Stimulated activated CD8-positive, alpha-beta memory T cell treated with anti-CD3 and anti-CD28 coated beads, Interleukin-4, amount 100 ng/mL, for 48 hours (primary cell): ENCODE measurements at regions not wholly inside any gene's neighbourhood (a gene's known extent, or its start where the extent isn't known, plus 50 kb on each side); places are given as distances from the start of the nearest gene placed in this dataset.
"Not testable (repeated sequence)": the region's sequence is repeated elsewhere in the genome, so short reads cannot be mapped to it uniquely, and the experiment has no call there.

Experiments used
- DNase-seq: peaks from one replicate; pipeline ENCODE4 v3.0.0-alpha.2; 2020

- DNase-seq, result not testable (repeated sequence)
Observed at GRCh38 chr4:118504927-118505326, 152.1 kb upstream of the PRSS12 start.

DNA sequence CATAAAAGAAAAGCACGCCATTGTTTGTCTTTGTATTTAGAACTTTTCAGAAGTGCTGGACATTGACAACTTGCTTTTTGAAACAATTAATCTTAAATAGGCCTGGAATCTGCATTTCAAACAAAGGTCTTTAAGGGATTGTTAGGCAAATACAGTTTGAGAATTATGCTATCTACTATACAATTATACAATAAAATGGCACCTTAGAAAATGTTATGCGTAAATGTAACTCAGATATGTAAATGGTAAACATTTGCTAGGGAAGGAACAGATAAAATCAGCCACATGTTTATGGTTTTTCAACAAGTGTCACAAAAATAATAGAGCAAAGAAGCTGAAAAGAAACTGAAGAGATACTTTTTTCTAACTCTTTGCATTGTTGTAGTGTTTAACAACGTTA is 152.7 kb upstream of the PRSS12 start:
- DNase-seq, result not testable (repeated sequence)

- not testable (repeated sequence) for DNase-seq
Observed at GRCh38 chr4:118512870-118513269, 160.1 kb upstream of the PRSS12 start.

- not testable (repeated sequence) for DNase-seq
Observed at GRCh38 chr4:118514332-118514731, 161.5 kb upstream of the PRSS12 start.

GRCh38 chr4:118516107-118516506 is 163.3 kb upstream of the PRSS12 start:
- DNase-seq, result not testable (repeated sequence)

- DNase-seq, result not testable (repeated sequence)
Observed at GRCh38 chr4:118530107-118530506, 155.1 kb upstream of the METTL14 start.

DNA sequence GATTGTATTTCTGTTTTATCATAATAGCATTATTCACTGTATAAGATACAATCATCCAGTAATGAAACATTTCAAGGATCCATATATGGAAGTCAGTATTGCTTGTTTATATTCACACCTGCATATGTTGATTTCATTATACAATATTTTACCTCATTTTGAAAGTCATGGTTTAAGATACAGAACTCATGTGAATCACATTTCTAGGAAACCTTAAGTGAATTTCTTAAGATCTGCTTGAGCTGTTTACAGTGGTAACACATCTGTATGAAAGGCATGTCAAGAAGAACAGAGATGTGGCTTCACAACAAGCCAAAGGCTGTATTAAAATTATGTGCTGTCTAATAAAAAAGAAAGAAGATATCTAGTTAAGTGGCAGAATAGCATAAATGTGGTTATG is 153.2 kb upstream of the METTL14 start:
- DNase-seq, result not testable (repeated sequence)

DNA sequence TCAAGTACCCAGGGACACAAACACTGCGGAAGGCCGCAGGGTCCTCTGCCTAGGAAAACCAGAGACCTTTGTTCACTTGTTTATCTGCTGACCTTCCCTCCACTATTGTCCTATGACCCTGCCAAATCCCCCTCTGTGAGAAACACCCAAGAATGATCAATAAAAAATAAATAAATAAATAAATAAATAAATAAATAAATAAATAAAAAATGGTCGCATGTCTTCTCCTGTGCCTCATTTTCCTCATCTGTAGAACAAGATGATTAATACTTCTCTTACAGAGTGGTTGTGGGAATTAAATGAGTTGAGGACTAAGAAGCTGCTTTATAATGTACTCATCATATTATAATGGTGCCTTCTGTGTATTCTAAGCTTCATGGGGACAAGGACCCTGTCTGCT is 149.4 kb upstream of the METTL14 start:
- DNase-seq, result not testable (repeated sequence)

- not testable (repeated sequence) for DNase-seq
Observed at GRCh38 chr4:118539412-118540077, 145.6 kb upstream of the METTL14 start.

GRCh38 chr4:118556576-118556975 is 128.6 kb upstream of the METTL14 start:
- not testable (repeated sequence) for DNase-seq

DNA sequence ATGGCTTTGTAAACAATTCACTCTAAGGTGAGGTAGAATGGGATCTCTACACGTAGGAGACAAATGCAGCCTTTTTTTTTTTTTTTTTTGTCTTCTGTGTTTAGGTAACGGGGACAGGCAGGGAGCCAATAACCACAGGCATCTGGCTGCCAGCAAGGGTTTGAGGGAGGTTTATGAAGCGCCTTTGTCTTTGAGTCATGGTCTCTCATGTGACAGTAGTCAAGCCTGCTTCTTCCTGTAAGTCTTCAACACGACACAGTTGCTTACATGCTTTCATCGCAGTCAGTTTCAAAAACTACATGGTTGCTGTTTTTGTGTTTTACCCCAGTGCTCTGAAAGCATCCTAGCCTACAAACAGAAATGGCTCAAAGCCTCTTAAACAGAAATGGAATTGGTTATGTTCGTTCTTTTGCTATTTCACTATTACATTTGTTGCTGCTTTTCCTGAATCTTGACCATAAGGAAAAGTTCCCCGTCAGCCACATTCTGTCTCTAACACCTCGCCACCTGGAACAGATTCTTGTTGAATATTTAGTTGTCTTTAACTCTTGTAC is 127.8 kb upstream of the METTL14 start:
- no peak for DNase-seq

DNA sequence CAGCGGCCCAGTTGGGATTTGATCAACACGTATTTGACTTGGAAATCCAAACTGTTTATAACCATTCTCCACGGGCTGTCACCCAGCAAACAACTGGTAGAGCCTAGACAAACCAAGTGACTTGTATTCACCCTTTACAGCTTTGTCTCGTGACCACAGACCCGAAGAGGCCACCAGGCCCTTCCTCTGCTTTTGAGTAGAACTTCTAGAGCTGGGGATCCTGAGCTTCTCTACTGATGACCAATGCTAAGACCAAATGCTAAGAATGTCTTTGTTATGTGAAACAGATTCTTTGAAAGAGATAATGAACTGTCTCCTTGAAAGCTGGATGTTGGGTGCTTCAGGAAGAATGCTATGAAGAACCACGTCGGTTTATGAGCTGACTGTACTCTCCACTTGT is 127.0 kb upstream of the METTL14 start:
- DNase-seq, result not testable (repeated sequence)

DNA sequence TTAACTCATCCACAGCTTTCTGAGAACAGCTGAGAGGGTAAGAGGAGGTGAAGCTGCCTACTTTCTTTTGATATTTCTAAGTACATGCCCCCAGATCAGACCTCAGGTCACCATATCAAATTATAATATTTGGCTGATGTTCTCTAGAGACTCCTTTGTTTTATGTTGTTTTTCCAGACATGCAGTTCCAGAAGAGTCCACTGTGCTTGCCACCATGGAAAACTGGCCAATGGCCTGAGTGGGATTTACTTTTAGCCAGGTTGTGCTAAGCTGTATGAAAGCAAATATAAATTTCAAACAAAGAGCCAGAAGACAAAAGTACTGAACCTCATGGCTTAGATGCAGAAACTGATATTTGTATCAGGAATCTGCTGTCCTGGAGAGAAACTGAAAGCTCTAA is 123.6 kb upstream of the METTL14 start:
- not testable (repeated sequence) for DNase-seq

DNA sequence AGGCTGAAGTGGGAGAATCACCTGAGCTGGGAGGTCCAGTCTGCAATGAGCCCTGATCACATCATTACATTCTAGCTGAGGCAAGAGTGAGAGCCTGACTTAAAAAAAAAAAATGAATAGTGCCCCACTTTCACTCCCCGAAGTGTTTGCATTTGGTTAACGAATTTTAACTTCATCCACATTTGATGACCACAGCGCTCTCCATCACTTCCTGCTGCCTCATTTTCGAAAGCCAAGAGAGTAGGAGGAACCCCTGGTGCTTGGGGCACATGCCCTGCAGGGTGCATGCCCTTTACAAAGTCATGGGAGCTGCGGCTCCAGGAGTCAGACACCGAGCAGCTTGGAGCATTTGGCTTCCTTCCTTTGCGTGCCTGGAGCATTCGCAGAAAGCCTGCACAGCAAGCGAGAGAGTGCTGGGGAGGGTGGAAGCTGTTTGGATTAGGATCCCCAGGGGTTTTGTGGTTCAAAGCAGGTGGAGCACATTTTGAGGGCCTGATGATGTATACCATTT is 119.1 kb upstream of the METTL14 start:
- DNase-seq, result not testable (repeated sequence)

DNA sequence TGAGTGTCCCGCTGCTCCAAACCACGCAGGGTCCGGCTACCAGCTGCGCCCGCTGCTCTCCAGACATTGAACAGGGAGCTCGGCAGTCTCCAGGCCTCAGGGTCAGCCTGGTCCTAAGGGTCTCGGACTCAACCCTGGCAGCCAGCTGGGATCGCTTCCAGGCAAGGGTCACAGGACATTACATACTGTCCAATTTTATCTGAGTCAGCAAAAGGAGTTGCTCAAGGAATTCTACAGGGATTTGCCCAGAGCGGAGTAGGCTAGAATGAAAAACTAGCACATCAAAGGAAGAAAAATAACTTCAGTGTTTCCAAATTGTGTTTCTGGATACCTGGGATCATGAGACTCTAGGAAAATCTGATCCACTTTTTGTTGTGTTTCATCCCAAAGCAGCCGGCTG is 112.2 kb upstream of the METTL14 start:
- not testable (repeated sequence) for DNase-seq

- not testable (repeated sequence) for DNase-seq
Observed at GRCh38 chr4:118574251-118574913, 110.8 kb upstream of the METTL14 start.

DNA sequence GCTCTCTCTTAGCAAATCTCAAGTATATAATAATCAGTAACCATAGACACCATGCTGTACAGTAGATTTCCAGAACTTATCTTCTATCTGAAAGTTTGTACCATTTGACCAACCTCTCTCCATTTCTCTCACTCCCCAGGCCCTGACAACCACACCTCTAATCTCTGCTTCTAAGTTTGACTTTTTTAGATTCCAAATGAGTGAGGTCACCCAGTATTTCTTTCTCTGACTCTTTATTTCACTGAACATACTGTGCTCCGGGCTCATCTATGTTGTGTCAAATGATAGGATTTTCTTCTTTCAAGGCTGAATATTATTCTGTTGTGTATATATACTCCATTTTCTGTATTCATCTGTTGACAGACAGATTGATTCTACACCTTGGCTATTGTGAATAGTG is 110.1 kb upstream of the METTL14 start:
- not testable (repeated sequence) for DNase-seq

GRCh38 chr4:118575726-118576125 is 109.5 kb upstream of the METTL14 start:
- DNase-seq, result not testable (repeated sequence)

GRCh38 chr4:118576709-118577219 is 108.4 kb upstream of the METTL14 start:
- DNase-seq, result not testable (repeated sequence)

DNA sequence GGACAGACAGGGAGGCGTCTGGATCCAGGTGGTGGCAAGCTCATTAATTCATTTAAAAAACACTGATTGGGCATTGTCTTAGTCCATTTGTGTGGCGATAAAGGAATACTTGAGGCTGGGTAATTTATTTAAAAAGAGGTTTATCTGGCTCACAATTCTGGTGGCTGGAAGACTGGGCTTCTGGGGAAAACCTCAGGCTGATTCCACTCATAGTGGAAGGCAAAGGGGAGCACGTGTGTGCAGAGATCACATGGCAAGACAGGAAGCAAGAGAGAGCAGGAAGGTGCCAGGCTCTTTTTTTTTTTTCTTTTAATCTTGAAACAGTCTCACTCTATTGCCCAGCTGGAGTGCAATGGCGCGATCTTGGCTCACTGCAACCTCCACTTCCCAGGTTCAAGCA is 100.2 kb upstream of the METTL14 start:
- no peak for DNase-seq

DNA sequence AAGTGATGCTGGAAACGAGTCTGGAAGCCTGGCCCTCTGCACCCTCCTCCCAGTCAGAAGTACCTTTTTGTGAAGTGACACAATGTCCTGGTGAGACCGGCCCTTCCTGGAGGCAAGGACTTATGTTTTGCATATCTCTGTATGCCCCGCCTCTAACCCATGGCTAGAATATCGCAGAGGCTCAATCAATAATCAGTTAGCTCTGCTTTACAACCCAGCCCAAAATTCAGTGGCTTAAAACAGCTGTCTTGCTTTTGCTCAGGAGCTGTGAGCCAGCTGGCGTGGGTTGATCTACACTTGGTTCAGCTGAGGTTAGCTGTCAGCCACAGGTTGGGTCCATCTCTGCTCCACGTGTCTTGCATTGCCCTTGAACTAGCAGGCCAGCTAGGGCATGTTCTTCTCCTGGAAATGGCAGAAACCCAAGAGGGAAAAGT is 98.8 kb upstream of the METTL14 start:
- DNase-seq, result no peak

DNA sequence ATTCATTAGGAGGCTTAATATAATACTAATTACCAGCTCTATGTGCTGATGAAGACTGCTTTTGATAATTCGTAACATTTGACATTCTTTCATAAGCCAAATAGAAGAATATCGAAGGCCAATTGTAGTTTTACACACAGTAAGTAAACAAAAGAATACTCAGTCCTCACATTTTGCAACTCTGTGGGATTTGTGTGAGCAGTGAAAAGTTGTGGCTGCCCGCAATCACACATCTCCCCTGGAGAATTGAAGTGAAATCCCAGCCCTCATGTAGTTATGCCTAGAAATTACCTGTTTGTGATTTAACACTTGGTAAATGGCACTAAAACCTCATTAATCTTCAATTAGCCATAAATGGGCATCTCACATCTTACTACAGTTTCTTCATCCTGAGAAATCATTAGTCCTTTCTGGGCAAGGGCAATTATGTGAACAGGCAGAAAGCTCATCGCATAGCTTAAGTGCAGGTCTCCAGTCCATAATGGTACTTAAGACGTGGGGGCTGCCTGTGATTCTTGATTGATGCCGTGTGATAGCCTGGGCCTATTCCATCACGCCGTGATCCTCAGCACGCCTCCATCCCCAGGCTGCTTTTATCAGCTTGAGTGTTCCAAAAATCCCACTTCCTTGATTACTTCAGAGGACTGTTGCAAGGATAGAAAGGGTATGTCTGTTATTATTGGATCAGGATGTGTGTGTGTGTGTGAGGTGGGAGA is 97.9 kb upstream of the METTL14 start:
- no peak for DNase-seq

GRCh38 chr4:118587946-118588345 is 97.2 kb upstream of the METTL14 start:
- no peak for DNase-seq
